ENCODE measurements at regions not wholly inside any gene's neighbourhood (a gene's known extent, or its start where the extent isn't known, plus 50 kb on each side); places are given as distances from the start of the nearest gene placed in this dataset.

DNA sequence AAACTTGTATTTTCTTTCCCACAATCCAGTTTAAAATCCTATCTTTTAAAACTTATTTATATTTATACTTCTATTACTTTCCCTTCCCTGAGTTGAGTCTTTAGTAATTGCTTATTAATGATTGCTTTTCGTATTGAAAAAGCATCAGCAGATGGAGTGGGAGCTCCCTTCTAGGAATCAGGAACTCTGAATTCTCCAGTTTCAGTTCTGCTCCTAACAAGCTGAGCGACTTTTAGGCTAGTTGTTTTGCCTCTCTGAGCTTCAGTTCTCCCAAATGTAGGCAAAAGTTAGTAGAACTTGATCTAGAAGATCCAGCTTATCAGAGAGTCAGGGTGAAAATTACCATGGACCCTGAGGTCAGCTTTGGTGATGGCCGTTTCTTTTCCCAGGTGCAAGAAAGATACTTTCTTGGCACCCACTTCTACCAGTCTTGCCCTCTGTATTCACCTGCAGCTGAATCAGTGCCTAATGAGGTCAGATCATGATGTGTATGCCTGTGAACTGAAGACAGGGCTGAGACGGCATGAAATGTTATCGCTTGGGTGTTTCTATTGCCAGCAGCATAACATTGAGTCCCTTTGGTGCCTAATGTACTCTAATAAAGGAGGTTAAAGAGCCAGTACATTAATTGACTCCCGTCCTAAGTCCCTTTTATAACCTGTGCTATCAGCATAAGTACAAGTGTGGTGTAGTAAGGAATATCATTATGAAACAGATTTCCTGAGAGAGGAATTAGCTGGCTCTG lies 194.5 kb upstream of the TBC1D5 start:
- DNase-seq, result no peak

DNA sequence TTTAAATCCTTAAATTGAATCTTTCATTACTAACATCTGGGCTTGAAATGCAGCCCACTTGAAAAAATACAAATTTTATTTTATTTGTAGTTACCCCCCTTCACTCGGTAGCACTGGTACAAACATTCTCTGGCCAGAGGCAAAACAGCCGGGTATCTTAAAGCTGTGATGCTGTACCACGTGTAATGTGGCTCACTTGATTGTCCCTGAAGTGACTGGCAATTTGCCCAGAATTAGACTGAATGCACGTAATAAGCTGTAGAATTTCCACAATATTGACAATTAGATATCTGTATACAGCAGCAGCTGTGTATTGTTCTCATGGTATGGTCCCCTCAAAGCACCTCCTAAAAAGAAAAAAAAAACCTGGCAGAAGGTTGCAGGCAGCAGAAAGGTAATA lies 192.8 kb upstream of the TBC1D5 start:
- no peak for DNase-seq

DNA sequence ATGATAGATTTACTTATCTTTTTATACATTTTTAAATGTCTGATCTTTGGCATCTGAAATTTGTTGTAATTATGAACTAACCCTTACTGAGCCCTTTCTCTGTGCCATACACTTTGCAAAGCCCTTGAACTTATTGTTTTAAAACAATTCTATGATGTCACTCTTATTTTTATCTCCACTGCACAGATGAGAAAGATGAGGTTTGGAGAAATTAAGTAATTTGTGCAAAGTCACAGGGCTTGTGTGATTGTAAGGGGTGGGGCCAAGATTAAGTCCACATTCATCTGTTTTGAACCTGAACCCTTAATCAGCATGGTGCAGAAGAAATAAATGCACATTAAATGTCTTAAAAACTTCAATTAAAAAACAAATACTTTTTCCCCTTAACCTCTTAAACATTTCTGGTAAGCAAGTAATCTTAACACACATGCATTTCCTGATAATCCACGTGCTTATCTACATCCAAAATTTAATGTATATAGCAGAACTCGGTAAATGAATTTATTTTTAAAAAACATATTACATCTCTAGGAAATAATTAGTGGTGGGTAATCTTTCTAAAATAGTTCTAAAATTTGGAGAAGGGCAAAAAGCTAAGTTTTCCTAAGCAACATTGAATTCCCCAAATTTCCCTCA lies 189.8 kb upstream of the TBC1D5 start:
- no peak for DNase-seq

DNA sequence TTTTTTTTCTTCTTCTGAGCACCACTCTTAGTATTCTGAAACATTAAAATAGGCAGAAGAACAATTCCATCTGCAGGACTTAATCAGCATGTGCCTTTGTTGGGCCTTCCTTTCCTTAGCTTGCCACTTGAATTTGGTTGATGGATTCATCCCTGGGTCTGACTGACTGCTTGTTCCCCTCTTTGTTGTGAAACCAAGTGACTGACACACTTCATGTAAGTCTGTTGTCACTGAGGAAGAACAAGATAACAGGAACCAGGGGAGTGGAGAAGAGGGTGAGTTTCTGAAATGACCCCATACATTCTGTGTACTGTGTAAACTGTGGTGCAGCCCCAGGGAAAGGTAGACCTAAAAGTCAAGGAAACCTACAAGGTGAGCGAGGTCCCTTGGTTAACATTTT lies 188.7 kb upstream of the TBC1D5 start:
- DNase-seq, result no peak

DNA sequence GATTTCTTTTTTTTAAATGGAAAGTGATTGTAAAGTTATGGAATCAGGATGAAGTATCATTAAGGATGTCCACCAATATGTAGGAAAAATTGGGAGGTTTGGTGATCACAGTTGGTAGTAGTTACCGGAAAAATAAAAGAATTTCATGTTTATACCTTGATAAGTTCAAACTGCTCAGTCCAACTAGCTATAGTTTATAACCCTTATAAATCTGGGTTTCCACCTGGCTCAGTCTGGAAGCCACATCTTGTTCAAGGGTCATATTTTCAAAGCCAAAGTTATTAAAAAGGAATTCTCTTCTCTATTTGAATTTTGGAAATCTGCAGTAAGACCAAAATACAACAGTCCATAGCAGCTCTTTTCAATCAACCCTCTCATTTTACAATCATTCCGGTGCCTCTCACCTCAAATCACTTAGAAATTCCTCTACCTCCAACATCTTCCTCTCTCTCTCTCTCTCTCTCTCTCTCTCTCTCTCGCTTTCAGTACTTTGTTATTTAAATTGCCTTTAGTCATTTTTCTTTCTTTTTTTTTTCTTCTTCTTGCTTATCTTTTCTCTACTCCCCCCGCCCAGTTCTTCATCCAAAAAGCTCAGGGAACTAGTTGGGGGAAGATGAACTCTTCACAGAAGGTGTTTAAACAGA lies 186.2 kb upstream of the TBC1D5 start:
- DNase-seq, result no peak

DNA sequence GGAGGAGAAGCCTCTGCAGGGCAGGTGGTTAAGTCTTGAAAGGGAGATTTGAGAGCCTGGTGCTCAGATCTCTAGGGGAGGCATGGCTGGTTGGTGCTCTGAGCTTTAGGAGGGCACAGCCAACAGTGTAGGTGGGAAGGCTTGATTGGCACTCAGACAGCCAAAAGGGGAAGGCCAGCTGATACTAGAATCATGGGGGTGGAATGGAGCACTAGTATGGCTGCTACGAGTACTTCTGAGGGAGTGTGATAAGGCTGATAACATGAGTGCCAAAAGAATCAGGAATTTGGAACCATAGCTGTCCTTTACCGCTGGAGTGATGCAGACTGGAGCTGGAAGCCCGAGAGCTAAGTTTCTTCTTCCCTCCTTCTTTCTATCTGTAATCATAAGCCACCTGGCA lies 184.6 kb upstream of the TBC1D5 start:
- DNase-seq, result no peak

DNA sequence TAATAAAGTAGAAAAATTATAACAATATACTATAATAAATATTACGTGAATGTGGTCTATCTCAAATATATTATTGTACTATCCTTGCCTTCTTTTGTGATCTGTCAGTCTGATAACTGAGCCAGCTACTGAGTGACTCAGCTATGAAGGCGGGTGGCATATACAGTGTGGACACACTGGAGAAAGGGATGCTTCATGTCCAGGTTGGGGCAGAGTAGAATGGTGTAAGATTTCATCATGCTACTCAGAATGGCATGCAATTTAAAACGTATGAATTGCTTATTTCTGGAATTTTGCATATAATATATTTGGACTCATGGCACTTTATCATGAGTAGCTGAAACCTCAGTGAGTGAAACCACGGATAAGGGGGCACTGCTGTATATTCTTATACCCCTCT lies 172.9 kb upstream of the TBC1D5 start:
- no peak for DNase-seq

DNA sequence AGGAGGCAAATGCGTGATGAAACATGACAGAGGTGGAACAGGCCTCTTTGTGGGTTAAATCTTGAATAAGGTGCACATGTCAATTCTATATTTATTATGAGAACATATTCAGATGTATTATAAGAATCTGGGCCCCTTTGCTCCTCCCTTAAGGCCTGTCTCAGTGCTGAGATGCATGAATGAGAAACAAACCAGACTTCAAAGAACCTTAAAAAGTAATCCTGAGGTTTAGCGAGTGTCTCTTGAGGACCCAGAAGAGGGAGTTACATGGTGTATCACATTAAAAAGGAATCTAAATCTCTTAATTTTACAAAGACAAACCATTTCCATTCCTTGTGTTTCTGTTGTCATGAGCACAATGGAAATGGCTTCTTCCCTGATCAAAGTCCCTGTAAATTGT lies 170.9 kb upstream of the TBC1D5 start:
- DNase-seq, result no peak

DNA sequence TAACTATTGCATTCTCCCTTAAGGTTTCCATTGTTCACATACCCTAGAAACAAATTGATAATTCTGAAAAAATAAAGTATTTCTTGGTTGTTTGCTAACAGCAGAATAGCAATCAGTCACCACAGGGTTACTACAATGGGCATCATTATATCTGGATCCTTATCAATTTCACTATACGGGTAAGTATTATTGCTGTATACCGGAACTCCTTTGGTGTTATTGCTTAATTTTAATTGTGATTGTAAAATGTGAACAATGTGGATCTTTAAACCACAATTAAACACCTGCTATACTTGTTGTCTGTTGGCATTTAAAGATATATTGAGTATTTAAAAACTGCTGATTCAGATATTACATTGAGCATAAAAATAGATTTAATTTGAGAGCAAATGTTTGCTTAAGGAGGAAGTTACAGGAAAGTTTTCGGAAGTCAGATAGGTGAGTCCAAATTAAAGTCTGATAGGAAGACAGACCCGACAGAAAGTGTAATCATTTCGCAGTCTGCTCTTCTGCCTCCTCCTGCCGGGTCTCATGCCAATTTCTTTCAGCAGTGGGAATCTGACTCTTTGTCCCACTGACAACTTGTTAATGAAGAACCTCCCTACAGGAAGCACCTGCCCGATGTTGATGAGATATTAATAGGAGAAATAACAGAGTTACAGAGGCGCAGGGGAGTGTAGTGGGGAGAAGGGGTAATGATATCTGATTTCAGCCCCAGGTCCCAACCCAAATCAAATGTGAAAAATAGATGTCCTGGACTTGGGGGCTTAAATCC lies 169.7 kb upstream of the TBC1D5 start:
- DNase-seq, result no peak

DNA sequence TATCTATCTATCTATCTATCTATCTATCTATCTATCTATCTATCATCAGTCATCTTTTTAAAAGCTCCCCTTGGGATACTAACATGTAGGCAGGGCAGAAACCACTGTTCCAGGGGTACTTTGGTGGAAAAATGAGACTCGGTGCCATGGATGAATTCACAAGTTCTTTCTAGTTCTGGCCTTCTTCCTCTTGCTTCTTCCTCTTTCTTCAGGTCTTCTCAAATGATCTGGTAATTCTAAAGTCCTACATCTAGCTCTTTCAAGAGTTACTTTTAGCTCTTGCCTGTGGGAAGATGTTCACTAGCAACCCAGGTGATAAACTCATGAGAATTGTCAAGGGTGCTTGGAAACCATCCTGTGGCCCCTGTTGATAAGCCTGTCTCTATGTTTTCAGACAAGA lies 168.5 kb upstream of the TBC1D5 start:
- DNase-seq, result no peak

DNA sequence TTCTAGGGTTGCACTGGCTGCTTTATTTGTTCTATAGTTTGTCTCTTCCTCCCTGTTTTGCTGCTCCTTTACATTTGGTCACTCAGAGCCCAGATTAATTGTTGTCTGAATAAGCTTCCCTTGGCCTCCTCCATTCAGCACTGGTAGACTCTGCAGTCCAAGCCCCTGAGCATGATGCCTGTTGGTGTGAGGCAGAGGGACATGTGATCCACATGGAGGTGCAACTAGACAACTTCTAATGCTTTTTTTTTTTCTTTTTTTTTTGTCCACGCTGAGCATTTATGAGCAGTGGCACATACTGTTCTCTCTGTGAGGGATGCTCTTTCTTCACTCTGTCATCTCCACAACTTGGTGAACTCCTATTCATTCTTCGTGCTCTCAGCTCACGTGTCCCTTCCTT lies 167.3 kb upstream of the TBC1D5 start:
- no peak for DNase-seq

DNA sequence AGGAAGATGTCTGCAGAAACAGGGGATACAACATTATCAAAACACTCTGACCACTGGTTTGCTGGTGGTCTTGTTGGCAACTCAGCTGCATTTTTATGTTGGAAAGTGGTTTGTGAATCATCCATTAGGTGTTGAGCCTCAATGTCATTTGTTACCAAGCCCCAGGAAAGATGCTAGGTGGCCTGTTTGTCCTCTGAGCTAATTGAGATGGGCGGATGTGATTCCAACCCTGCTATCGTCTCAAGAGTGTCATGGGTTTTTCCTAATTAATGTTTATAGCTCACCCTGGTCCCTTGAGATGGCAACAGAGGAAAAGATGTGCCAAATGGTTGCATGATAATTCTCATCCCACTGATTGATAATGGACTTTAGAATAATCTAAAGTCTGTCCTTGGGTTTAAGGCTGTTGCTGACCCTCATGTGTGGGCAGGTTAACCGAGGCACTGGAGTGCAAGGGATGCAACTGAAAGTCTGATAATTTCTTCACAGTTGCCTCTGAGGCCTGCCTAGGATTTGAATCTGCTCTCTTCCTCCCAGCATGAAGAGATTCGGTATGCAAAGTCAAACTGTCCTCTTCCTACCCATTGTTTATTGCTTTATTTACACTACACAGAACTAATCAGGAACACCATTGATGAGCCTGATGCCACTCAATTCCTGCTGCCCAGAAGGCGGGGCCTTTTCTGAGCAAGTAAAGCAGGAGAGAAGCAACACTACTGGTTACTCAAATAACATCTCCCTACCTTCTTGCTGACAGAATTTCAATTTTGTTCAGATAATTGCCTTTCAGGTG lies 166.2 kb upstream of the TBC1D5 start:
- DNase-seq, result no peak

DNA sequence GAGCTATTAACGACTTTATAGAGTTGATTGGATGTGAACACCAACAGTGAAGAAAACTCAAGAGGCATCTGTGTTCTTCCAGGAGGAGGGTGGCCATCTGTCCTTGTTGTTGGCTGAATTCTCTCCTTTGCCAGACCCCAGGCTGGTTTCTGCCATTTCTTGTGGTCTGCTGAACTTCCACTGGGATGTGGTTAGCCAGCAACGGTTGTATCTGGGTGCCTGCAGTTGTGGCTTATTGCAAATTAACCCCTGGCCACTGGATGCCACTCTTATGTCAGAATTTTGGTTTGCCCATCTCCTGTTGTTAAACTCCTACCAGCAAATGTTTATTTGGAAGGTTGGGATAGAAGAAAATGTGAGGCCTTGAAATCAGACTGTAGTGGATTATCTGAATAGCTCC lies 163.6 kb upstream of the TBC1D5 start:
- DNase-seq, result no peak

DNA sequence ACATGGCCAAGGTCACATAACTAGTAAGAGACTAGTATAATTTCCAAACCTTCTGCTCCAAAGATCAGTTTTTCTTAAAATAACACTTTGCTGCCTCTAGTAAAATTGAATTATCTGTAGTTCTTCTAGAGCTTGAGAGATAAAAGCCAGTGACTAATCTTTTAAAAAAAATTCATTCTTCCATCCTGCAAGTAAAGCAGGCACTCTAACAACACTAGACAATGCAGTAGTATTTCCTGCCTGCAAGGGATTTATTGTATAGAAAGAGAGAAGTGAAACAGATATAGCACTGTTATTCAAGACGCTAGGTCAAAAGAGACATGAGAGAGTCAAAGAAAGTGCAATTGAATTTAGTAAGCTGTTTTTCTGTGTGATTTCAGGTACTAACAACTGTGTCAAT lies 159.5 kb upstream of the TBC1D5 start:
- DNase-seq, result no peak

DNA sequence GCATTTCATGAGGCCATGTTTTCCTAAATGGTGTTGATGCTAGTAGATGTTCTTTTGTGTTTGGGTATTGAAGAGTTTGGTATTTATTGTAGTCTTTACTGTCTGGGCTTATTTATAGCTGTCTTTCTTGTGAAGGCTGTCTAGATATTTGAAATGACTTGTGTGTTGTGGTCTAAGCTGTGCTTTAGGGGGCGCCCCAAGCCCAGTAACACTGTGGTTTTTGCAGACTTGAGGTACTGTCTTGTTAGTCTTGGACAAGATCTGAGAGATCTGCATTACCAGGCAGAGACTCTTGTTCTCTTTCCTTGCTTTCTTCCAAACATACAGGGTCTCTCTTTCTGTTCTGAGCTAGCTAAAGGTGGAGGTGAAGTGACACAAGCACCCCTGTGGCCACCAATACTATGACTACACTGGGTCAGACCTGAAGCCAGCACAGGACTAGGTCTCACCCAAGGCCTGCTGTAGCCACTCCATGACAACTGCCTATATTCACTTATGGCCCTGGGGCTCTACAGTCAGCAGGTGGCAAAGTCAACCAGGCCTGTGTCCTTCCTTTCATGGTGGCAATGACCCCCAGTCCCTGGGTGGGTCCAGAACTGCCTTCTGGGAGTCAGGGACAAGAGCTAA lies 152.1 kb upstream of the TBC1D5 start:
- peak; percentile 33 for DNase-seq

DNA sequence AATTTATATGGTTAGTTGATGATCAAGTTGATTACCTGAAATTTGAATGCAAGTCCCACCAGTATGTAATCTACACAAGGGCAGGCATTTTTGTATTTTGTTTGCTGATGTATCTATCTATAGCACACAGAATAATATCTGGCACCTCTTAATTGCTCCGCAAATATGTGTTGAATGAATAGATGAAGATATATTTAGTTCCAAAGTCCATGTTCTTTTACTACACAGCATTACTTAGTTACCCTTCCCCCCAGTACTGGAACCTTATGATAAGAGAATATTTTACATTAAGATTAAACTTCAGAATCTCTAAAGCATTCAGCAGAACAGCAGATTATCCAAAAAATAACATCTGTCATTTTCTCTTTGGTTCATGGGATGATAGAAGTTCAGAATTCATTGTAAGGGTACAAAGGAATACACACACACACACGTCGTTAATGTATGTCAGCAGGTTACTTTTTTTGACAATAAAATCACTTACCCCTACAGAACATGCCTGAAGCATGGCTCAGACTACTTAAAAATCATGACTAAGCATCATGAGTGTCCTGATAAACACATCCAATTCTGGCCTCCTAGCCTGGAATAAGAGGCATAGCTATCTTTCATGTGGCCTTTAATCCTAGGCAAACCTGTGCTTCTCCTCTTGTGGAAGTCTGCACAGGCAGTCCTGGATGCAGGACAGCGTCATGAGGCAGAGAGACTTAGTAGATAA lies 148.9 kb upstream of the TBC1D5 start:
- DNase-seq, result no peak

DNA sequence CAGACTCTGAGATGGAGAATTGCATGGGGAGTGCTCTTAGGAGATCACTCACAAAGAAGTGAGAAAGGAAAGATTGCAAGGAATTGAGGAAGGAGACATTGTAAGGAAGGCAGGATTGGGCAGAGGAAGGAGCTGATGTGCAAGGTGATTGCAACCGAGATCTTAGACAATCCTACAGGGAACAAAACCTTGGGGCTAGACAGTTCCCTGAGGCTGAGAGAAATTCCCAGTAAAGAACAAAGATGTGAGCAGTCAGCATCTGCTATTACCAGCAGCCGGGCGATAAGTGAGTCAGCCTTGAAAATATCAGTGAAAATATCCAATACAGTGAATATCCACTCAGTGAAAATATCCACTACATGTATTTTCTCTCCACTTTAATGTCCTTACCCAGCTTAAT lies 143.6 kb upstream of the TBC1D5 start:
- DNase-seq, result no peak

DNA sequence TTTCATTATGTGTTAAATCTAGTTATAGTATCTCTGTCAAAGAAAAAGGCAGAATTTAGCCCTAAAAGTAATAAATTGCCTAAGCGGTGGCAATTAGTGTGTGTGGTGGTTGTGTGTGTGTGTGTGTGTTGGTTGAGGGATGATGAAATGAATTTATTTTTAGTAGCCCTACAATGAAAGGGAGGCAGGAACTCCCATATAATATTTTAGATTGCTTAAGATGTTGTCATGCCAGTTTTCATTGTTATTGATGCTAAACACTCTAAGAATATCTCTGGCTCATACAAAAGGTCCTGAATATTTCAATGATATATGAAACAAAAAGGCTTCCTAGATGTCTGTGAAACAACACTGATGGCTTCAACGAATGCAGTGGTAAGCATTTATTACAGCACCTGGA lies 140.6 kb upstream of the TBC1D5 start:
- DNase-seq, result no peak

DNA sequence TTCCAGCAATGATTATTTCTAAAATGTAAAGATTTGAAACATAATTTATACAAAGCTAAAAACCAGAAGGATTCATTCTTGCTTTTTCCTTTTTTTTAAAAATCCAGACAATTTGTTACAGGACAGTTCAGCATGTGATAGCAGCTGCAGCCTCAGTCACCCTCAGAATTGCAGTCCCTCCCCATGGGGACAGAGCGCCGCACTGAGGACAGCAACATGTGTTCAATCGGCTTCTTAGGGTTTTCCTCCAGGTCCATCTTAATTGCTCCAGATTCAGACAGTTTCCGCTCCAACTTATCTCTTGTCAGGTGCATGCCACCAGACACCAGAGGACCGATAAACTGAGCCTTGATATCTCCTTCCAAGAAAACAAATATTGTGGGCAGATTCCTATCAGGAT lies 134.9 kb upstream of the TBC1D5 start:
- DNase-seq, result no peak

DNA sequence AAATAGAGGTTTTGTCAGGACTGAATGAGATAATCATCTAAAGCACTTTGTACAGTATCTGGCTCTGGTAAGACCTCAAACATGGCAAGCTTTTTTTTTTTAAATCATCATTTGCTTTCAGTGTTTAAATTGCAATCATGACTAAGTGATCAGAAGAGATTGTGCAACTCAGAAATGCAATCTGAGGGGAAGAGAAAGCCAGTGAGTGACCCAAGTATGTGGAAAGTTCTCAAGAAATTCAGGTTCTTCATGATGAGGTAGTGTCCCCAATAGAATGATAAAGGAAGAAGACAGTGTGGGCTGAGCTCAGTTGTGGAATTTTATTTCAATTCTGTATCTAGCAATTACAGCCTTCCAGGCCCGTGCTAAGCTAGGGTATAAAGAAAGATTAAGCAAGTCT lies 132.2 kb upstream of the TBC1D5 start:
- DNase-seq, result no peak

DNA sequence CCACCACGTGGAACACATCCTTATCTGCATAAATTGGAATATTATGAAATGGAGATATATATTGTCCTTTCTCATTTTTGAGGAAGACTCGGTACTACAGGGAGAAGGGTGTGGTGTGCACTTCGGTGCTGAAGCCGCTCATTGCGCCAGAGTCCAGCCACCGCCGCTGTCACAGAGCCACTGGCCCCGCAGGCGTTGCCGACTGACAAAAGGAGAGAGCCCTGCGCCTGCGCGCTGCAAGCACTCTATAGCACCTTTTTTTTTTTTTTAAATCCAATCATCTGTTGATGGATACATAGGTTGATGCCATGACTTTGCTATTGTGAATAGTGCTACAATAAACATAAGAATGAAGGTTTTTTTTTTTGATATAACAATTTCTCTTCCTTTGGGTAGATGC lies 130.0 kb upstream of the TBC1D5 start:
- no peak for DNase-seq

DNA sequence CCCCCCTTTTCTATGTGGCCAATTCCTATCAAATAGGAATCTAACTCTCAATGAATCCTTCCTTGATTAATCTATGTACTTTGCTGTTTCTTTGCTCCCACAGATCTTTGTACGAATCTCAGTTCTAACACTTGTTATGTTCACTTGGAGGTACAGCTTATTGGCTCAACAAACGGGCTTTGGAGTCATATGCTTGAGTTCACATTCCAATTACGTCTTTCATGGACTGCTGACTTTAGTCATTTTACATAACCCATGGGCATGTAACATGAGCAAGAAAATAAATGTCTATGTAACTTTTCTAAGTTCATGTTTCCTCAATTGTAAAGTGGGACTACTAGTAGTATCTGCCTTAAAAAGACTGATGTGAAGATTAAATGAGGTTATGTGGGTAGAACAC lies 123.2 kb upstream of the TBC1D5 start:
- DNase-seq, result no peak
